Fibroblast of mammary gland (primary cell): ENCODE measurements at regions not wholly inside any gene's neighbourhood (a gene's known extent, or its start where the extent isn't known, plus 50 kb on each side); places are given as distances from the start of the nearest gene placed in this dataset.
"Not testable (repeated sequence)": the region's sequence is repeated elsewhere in the genome, so short reads cannot be mapped to it uniquely, and the experiment has no call there.

Experiments
- DNase-seq: peaks from one replicate; pipeline ENCODE4 v3.0.0-alpha.2; 2010; ENCODE audit warnings: low read depth
- H3K4me3 ChIP-seq: 2 replicates; pipeline ENCODE4 v1.5.1; 2011; ENCODE audit warnings: low read depth, mild to moderate bottlenecking, low read length, moderate library complexity; ENCODE audit not compliant: control insufficient read depth
- TF ChIP-seq, protein P1 (sequence below): conservative IDR thresholded peaks from 2 replicates; pipeline ENCODE4 v1.5.1; 2011; ENCODE audit warnings: low read depth, low read length, inconsistent platforms; ENCODE audit not compliant: control insufficient read depth, insufficient read depth

DNA sequence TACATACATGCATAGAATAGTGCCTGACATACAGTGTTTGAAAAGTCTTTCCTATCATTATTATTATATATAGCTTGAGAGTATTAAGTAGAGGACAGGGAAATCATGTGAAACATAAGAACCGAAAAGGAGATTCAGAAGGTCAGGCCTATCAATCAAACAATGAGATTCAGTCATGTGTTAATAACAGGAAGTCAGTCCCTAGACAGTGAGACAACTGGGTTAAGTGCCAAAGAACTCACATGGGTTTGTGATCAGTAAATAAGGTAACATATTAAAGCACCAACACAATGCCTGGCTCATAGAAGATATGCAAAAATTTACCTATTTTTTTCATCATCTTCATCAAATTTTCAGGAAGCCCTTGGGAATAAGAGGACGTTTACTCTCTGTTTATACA is 174.3 kb upstream of the FAT3 start:
- H3K4me3 ChIP-seq = no peak overlapping the region
- DNase-seq = no peak
- TF ChIP-seq, protein P1, sequence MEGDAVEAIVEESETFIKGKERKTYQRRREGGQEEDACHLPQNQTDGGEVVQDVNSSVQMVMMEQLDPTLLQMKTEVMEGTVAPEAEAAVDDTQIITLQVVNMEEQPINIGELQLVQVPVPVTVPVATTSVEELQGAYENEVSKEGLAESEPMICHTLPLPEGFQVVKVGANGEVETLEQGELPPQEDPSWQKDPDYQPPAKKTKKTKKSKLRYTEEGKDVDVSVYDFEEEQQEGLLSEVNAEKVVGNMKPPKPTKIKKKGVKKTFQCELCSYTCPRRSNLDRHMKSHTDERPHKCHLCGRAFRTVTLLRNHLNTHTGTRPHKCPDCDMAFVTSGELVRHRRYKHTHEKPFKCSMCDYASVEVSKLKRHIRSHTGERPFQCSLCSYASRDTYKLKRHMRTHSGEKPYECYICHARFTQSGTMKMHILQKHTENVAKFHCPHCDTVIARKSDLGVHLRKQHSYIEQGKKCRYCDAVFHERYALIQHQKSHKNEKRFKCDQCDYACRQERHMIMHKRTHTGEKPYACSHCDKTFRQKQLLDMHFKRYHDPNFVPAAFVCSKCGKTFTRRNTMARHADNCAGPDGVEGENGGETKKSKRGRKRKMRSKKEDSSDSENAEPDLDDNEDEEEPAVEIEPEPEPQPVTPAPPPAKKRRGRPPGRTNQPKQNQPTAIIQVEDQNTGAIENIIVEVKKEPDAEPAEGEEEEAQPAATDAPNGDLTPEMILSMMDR = no peak

DNA sequence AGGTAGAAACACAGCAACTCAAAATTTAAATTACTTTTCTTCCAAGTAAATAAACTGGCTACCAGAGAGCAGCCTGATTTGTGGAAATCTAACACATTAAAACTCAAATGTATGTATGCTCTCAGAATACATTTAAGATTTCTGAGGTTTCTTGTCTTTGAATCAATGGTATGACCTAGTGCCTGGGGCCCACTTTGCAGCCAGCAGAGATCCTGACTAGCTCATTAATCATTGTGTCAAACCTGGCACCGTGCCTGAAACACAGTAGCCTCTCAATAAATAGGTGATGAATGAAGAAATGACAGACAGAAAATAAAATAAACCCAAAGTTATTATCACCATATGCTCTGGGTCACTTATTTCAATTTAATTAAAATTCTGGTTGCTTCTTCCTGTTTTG is 176.2 kb upstream of the FAT3 start:
- H3K4me3 ChIP-seq = no peak overlapping the region
- TF ChIP-seq, protein P1 = no peak
- DNase-seq = no peak

DNA sequence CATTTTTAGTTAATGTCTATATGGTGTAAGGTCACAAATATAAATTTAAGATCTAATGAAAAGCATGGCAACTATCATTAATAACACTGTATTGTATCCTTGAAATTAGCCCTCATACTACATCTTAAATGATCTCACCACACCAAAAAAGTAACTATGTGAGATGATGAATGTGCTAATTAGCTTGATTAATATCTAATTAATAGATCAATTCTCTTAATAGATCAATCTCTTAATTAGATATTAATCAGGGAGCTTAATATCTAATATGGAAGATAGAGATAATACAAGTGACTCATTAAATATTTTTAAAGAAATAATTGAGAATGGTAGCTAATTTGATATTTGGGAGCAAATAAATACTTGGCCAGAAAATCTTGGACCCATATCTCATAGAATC is 178.5 kb upstream of the FAT3 start:
- no peak overlapping the region for H3K4me3 ChIP-seq
- DNase-seq = no peak
- TF ChIP-seq, protein P1 = no peak

DNA sequence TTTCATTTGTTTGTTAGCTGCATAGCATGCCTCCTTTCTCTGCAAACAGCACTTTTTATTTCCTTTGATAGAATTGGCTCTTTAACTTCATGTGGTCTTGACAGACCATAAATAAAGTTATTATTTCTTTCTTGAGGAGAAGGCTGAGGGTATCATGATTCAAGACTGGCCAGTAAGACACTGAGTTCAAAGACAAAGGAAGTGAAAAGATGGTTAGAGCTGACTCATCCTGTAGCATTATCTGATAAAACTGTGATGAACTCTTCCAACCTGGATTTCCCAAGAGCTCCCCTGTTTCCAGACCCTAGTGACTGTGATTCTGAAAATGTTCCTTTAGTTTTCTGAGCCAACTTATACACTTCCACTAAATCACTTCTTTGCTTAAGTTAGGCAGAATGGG is 179.3 kb upstream of the FAT3 start:
- no peak for DNase-seq
- TF ChIP-seq, protein P1 = no peak

DNA sequence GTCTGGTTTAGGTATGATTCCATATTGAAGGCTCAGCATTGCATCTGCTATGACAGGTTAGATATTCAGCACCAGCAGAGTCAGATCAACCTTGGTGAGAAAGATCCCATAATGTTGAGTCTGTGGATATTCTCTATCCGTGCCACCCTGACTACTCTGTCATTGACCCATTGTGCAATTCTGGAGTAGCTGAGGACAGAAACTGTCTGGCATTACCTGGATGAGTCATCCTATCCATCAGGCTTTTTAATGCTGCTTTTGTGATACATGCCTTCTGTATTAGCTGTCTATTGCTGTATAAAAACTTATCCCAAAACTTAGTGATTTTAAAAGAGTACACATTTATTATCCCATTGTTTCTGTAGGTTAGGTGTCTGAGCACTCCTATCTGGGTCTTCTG is 189.1 kb upstream of the FAT3 start:
- no peak for DNase-seq
- no peak overlapping the region for H3K4me3 ChIP-seq
- TF ChIP-seq, protein P1 = no peak

More for the DNA sequence above, 179.3 kb upstream of the FAT3 start:
- H3K4me3 ChIP-seq = no peak overlapping the region

DNA sequence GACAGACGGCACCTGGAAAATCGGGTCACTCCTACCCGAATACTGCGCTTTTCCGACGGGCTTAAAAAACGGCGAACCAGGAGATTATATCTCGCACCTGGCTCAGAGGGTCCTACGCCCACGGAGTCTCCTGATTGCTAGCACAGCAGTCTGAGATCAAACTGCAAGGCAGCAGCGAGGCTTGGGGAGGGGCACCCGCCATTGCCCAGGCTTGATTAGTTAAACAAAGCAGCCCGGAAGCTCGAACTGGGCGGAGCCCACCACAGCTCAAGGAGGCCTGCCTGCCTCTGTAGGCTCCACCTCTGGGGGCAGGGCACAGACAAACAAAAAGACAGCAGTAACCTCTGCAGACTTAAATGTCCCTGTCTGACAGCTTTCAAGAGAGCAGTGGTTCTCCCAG is 197.5 kb upstream of the FAT3 start:
- not testable (repeated sequence) for DNase-seq, H3K4me3 ChIP-seq

DNA sequence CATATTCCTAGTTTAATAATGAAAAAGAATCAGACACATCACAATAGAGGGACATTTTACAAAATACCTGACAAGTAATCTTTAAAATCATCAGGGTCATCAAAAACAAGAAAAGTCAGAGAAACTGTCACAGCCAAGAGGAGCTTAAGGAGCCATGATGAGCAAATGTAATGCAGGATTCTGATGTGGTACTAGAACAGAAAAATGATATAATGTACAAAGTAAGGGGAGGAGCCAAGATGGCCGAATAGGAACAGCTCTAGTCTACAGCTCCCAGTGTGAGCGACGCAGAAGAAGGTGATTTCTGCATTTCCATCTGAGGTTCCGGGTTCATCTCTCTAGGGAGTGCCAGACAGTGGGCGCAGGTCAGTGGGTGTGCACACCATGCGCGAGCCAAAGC is 198.0 kb upstream of the FAT3 start:
- DNase-seq = no peak
- TF ChIP-seq, protein P1 = no peak
- H3K4me3 ChIP-seq = no peak overlapping the region
